HG03575 (cell line): ENCODE measurements at regions not wholly inside any gene's neighbourhood (a gene's known extent, or its start where the extent isn't known, plus 50 kb on each side); places are given as distances from the start of the nearest gene placed in this dataset.
A peak's percentile ranks its signal among the peaks of the same experiment; 100 is the strongest.

Experiments
- ATAC-seq: cut with Tn5 transposase; IDR thresholded peaks from one replicate; pipeline ENCODE4 v1.9.1; 2021; ENCODE audit not compliant: unreplicated experiment, insufficient number of reproducible peaks, low FRiP score; ENCODE audit errors: extremely low read depth

GRCh38 chr2:118223511-118223991, 135.3 kb downstream of the INSIG2 start:
- no peak for ATAC-seq

- ATAC-seq: no peak
These were observed 134.6 kb downstream of the INSIG2 start for GRCh38 chr2:118222672-118223421.

- no peak for ATAC-seq
These were observed 134.0 kb downstream of the INSIG2 start for GRCh38 chr2:118222273-118222594.

- ATAC-seq: peak; percentile 38
These were observed 133.4 kb downstream of the INSIG2 start for GRCh38 chr2:118221536-118222272.

GRCh38 chr2:118219611-118220010, 131.3 kb downstream of the INSIG2 start:
- ATAC-seq: no peak

- no peak for ATAC-seq
These were observed 128.0 kb downstream of the INSIG2 start for GRCh38 chr2:118216224-118216623.

GRCh38 chr2:118209727-118210126, 121.5 kb downstream of the INSIG2 start:
- ATAC-seq: no peak

- no peak for ATAC-seq
These were observed 119.6 kb downstream of the INSIG2 start for GRCh38 chr2:118207889-118208288.

- no peak for ATAC-seq
These were observed 114.5 kb downstream of the INSIG2 start for GRCh38 chr2:118202707-118203303.

- ATAC-seq: no peak
These were observed 110.0 kb downstream of the INSIG2 start for GRCh38 chr2:118198268-118198667.

GRCh38 chr2:118197011-118197675, 108.9 kb downstream of the INSIG2 start:
- ATAC-seq: no peak

GRCh38 chr2:118190474-118190873, 102.2 kb downstream of the INSIG2 start:
- no peak for ATAC-seq

- no peak for ATAC-seq
These were observed 98.6 kb downstream of the INSIG2 start for GRCh38 chr2:118186858-118187254.

GRCh38 chr2:118186110-118186857, 98.0 kb downstream of the INSIG2 start:
- peak; percentile 58 for ATAC-seq

GRCh38 chr2:118185210-118186109, 97.2 kb downstream of the INSIG2 start:
- ATAC-seq: no peak

GRCh38 chr2:118183381-118183780, 95.1 kb downstream of the INSIG2 start:
- ATAC-seq: no peak

GRCh38 chr2:118179445-118179844, 91.2 kb downstream of the INSIG2 start:
- ATAC-seq: no peak

GRCh38 chr2:118177884-118178283, 89.6 kb downstream of the INSIG2 start:
- no peak for ATAC-seq
